ENCODE measurements at regions not wholly inside any gene's neighbourhood (a gene's known extent, or its start where the extent isn't known, plus 50 kb on each side); places are given as distances from the start of the nearest gene placed in this dataset.

- H3K36me3 Mint-ChIP-seq (ENCODE audit: low read depth) = peaks cover 13% of the 10 kb centered on the region
- no peak overlapping the region for H3K27ac Mint-ChIP-seq (ENCODE audit: unreplicated experiment)
- peaks cover 5% of the 10 kb centered on the region for H3K4me1 Mint-ChIP-seq
- peaks cover 22% of the 10 kb centered on the region for H3K9me3 Mint-ChIP-seq
- DNase-seq (ENCODE audit: low read depth, low spot score) = no peak
- TF ChIP-seq CTCF (conservative IDR thresholded peaks at IDR 0.05) = no peak
- H3K27me3 Mint-ChIP-seq (ENCODE audit: low read depth) = no peaks in the 10 kb centered on the region
- no peak overlapping the region for H3K4me3 Mint-ChIP-seq
Measured at GRCh38 chr6:139557547-139557946, 183.1 kb upstream of the CITED2 start.

GRCh38 chr6:139556532-139556931 is 182.1 kb upstream of the CITED2 start:
- Mint-ChIP-seq H3K27me3 (ENCODE audit: low read depth) (no peaks in the 10 kb centered on the region), H3K4me1 (peaks cover 7% of the 10 kb centered on the region), H3K27ac (ENCODE audit: unreplicated experiment) (no peak overlapping the region), H3K4me3 (no peak overlapping the region), H3K36me3 (ENCODE audit: low read depth) (peaks cover 13% of the 10 kb centered on the region), H3K9me3 (peaks cover 22% of the 10 kb centered on the region)
- no peak for DNase-seq (ENCODE audit: low read depth, low spot score)
- no peak for TF ChIP-seq CTCF (conservative IDR thresholded peaks at IDR 0.05)

- DNase-seq (ENCODE audit: low read depth, low spot score) = no peak
- Mint-ChIP-seq H3K27ac (ENCODE audit: unreplicated experiment) (no peak overlapping the region), H3K27me3 (ENCODE audit: low read depth) (no peaks in the 10 kb centered on the region), H3K9me3 (peaks cover 8% of the 10 kb centered on the region), H3K4me1 (peaks cover 16% of the 10 kb centered on the region), H3K4me3 (no peak overlapping the region), H3K36me3 (ENCODE audit: low read depth) (no peaks in the 10 kb centered on the region)
- no peak for TF ChIP-seq CTCF (conservative IDR thresholded peaks at IDR 0.05)
Measured at GRCh38 chr6:139553916-139554315, 179.5 kb upstream of the CITED2 start.

GRCh38 chr6:139551376-139551775 is 176.9 kb upstream of the CITED2 start:
- Mint-ChIP-seq H3K4me3 (no peak overlapping the region), H3K4me1 (peaks cover 33% of the 10 kb centered on the region), H3K36me3 (ENCODE audit: low read depth) (no peaks in the 10 kb centered on the region), H3K9me3 (peaks cover 2% of the 10 kb centered on the region), H3K27ac (ENCODE audit: unreplicated experiment) (no peak overlapping the region), H3K27me3 (ENCODE audit: low read depth) (no peaks in the 10 kb centered on the region)
- DNase-seq (ENCODE audit: low read depth, low spot score) = no peak
- TF ChIP-seq CTCF (conservative IDR thresholded peaks at IDR 0.05) = no peak

GRCh38 chr6:139550361-139550760 is 175.9 kb upstream of the CITED2 start:
- no peak for TF ChIP-seq CTCF (conservative IDR thresholded peaks at IDR 0.05)
- H3K27ac Mint-ChIP-seq (ENCODE audit: unreplicated experiment) = no peak overlapping the region
- no peaks in the 10 kb centered on the region for H3K36me3 Mint-ChIP-seq (ENCODE audit: low read depth)
- no peak overlapping the region for H3K4me3 Mint-ChIP-seq
- H3K27me3 Mint-ChIP-seq (ENCODE audit: low read depth) = no peaks in the 10 kb centered on the region
- peaks cover 43% of the 10 kb centered on the region for H3K4me1 Mint-ChIP-seq
- DNase-seq (ENCODE audit: low read depth, low spot score) = no peak
- peaks cover 2% of the 10 kb centered on the region for H3K9me3 Mint-ChIP-seq

GRCh38 chr6:139549561-139550070 is 175.2 kb upstream of the CITED2 start:
- no peak overlapping the region for H3K27ac Mint-ChIP-seq (ENCODE audit: unreplicated experiment)
- H3K36me3 Mint-ChIP-seq (ENCODE audit: low read depth) = no peaks in the 10 kb centered on the region
- H3K4me1 Mint-ChIP-seq = peaks cover 44% of the 10 kb centered on the region
- TF ChIP-seq CTCF (conservative IDR thresholded peaks at IDR 0.05) = no peak
- peaks cover 2% of the 10 kb centered on the region for H3K9me3 Mint-ChIP-seq
- no peak for DNase-seq (ENCODE audit: low read depth, low spot score)
- no peak overlapping the region for H3K4me3 Mint-ChIP-seq
- no peaks in the 10 kb centered on the region for H3K27me3 Mint-ChIP-seq (ENCODE audit: low read depth)

Measured in neural crest cell (in vitro differentiated cells).